Lower leg skin (tissue), 4 donors: ENCODE measurements at regions not wholly inside any gene's neighbourhood (a gene's known extent, or its start where the extent isn't known, plus 50 kb on each side); places are given as distances from the start of the nearest gene placed in this dataset.

Experiments
- DNase-seq, 2 donors: peaks; one replicate each; pipeline ENCODE4 v3.0.0-alpha.2; 2019; ENCODE audit warnings: low spot score in 2 of 2
- H3K4me3 ChIP-seq: fragments of 200-600 bp; sonication (generic); 2 replicates; pipeline ENCODE4 v1.5.1; 2017; ENCODE audit warnings: mild to moderate bottlenecking, low read depth; ENCODE audit not compliant: poor library complexity, severe bottlenecking
- POLR2A ChIP-seq, 2 donors: fragments of 450-650 bp; IDR thresholded peaks; one replicate each; pipeline ENCODE4 v1.6.1; 2016 to 2017; ENCODE audit warnings: antibody characterized with exemption in 2 of 2, mild to moderate bottlenecking in 1 of 2, moderate library complexity in 1 of 2
- WGBS, 2 donors: methylation state at CpG; one replicate each; pipeline ENCODE4 v1.1.5; 2018; 5-methylcytosine and 5-hydroxymethylcytosine counted together
- intact Hi-C: fragments of 100-400 bp; cut with DNase I; formaldehyde crosslinking; loops from one replicate; pipeline ENCODE4 v1.15.0; 2023; ENCODE audit warnings: low total_unique reads
- TF ChIP-seq, protein P1 (sequence below), 3 donors: fragments of 450-650 bp; IDR thresholded peaks; one replicate each; pipeline ENCODE4 v1.5.1; 2016; ENCODE audit warnings: antibody characterized with exemption in 3 of 3, mild to moderate bottlenecking in 3 of 3, moderate library complexity in 2 of 3

DNA sequence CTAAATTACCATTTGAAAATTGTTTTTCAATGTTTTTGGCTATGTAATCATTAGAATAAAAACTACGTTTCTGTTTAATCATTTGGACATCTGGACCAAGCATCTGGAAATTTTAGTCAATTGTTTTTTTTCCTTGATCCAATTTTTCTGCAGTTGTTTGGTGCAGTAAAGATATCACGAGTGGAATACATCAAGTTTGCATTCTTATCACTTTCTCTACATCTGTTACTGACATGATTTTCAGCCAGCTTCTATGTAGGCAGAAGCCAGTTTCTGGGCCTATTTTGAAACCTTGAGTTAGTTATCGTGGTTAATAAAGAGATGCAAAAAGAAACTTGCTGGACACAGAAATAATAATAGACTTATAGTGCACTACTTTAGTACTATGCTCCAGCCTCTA is 277.9 kb upstream of the ADAMTS5 start:
- 64 to 68% methylated on average over 3 of the region's 3 CpGs for WGBS, 2 donors
- DNase-seq, result no peak
- H3K4me3 ChIP-seq, result no peak overlapping the region
- intact Hi-C loops, result no loop called here
- TF ChIP-seq, protein P1, sequence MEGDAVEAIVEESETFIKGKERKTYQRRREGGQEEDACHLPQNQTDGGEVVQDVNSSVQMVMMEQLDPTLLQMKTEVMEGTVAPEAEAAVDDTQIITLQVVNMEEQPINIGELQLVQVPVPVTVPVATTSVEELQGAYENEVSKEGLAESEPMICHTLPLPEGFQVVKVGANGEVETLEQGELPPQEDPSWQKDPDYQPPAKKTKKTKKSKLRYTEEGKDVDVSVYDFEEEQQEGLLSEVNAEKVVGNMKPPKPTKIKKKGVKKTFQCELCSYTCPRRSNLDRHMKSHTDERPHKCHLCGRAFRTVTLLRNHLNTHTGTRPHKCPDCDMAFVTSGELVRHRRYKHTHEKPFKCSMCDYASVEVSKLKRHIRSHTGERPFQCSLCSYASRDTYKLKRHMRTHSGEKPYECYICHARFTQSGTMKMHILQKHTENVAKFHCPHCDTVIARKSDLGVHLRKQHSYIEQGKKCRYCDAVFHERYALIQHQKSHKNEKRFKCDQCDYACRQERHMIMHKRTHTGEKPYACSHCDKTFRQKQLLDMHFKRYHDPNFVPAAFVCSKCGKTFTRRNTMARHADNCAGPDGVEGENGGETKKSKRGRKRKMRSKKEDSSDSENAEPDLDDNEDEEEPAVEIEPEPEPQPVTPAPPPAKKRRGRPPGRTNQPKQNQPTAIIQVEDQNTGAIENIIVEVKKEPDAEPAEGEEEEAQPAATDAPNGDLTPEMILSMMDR (IDR thresholded peaks at IDR 0.05), result no peak
- no peak for TF ChIP-seq POLR2A (IDR thresholded peaks at IDR 0.05)

DNA sequence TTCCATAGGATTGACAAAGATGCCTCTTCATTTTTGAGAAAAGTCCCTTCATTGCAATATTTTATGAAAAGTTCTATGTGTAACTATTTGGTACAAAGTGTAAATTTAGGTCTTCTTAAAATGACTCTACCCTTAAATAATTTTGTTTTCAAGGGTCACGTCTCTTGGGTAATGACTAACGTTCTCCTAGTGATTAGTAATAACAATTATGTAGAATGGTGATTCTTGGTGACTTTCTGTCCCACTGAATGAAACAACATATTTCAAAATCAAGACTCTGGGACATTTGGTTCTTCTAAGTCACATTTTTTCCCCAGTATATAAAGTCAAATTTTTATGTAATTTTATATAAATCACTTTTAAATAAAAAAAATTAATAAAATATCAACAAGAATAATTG is 277.5 kb upstream of the ADAMTS5 start:
- no peak overlapping the region for H3K4me3 ChIP-seq
- no peak for DNase-seq
- no peak for TF ChIP-seq POLR2A (IDR thresholded peaks at IDR 0.05)
- TF ChIP-seq, protein P1 (IDR thresholded peaks at IDR 0.05), result no peak
- 41 to 66% methylated on average over 2 of the region's 2 CpGs for WGBS, 2 donors
- intact Hi-C loops, result no loop called here

DNA sequence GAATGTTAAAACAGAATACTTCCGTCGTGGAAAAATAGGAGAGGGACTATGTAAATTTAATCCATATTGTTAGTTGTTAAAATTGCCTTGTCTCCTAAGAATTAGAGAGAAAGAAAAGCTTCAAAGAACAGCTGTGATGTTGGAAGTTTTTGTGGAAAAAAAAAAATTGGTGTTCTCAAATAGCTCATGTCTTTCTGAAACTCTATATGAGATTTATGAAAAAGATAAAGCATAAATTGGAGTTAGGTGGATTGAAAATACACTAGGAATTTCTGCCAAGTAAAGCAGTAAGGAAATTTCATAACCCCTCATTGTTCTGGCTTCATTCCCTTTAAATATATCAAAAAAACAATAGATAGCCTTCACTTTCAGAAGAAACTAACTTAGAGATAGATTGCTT is 274.0 kb upstream of the ADAMTS5 start:
- intact Hi-C loops, result no loop called here
- H3K4me3 ChIP-seq, result no peak overlapping the region
- TF ChIP-seq POLR2A (IDR thresholded peaks at IDR 0.05), result no peak
- TF ChIP-seq, protein P1 (IDR thresholded peaks at IDR 0.05), result no peak
- WGBS, 2 donors, result 80 to 86% methylated on average over 2 of the region's 2 CpGs
- DNase-seq, result no peak

DNA sequence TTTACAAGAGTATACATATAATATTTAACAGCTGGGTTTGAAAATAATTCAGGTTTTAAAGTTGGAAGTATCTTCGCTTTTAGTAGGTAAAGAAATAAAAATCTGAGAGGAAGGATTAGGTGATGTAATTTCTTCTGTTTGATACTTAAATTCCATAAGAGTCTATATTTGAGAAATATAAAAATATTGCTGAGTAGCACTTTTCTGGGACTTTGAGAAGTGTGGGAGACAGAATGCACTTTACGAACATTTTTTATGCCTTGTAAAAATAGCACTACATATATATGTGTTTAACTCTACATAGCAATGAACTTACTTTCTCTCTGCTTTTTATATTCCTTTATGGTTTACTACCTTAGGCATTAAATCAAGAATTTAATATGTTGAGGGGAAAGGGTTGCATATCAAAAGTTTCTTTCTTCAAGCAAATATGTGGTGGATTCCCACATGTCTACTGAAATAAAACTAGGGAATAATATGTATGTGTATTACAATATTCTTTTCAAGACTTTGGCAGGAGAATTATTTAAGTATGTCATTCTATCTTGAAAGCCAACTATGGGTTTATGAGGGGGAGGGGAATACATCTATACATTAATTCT is 266.7 kb upstream of the ADAMTS5 start:
- intact Hi-C loops, result no loop called here
- no peak overlapping the region for H3K4me3 ChIP-seq
- WGBS, 2 donors, result 73 to 95% methylated on average over 2 of the region's 2 CpGs
- DNase-seq, result no peak
- TF ChIP-seq, protein P1 (IDR thresholded peaks at IDR 0.05), result no peak
- no peak for TF ChIP-seq POLR2A (IDR thresholded peaks at IDR 0.05)

DNA sequence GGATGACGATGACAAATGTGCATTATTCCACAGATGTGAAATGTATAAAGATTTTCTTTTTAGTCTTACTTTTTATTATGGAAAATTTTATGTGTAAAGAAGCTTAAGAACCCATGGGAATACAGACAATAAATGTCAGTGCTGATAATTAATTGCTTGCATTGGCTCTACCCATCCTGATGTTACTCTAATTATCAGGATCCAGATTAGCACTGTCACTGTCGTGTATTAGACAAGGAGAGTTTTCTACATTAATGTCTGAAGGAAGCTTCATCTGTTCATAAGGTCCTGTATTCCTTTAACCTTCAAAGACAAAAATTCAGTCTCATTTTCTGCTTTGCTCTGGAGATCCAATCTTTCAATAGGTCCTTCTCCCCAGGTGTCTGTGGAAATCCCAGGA is 259.1 kb upstream of the ADAMTS5 start:
- DNase-seq, result no peak
- intact Hi-C loops, result no loop called here
- 75 to 77% methylated on average over 2 of the region's 2 CpGs for WGBS, 2 donors
- TF ChIP-seq POLR2A (IDR thresholded peaks at IDR 0.05), result no peak
- TF ChIP-seq, protein P1 (IDR thresholded peaks at IDR 0.05), result no peak
- H3K4me3 ChIP-seq, result no peak overlapping the region

DNA sequence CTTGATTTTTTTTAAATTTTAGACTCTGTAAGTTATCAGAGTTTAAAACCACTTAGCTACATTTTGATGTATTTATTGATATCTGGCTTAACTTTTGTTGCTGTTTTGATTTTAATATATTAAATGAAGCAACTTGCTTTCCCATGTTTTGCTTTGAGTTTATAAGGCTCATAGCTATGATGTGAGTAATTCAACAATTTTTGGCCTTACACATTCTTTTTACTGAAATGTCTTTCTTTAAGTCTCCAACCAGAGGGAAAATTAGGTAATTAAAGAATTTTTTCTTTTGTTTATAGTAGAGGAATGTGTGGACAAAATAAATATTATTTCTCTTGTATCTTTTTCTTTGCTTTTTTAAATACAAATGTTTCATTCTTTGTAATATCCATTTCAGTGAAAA is 258.3 kb upstream of the ADAMTS5 start:
- no peak for DNase-seq
- intact Hi-C loops, result no loop called here
- TF ChIP-seq, protein P1 (IDR thresholded peaks at IDR 0.05), result no peak
- H3K4me3 ChIP-seq, result no peak overlapping the region
